Activated T-cell treated with anti-CD3 and anti-CD28 coated beads for 24 hours (primary cell): ENCODE measurements at regions not wholly inside any gene's neighbourhood (a gene's known extent, or its start where the extent isn't known, plus 50 kb on each side); places are given as distances from the start of the nearest gene placed in this dataset.

ENCODE experiments used
- DNase-seq: peaks from one replicate; pipeline ENCODE4 v3.0.0-alpha.2; 2020; ENCODE audit warnings: low read depth

GRCh38 chr22:47248925-47249324, 486.5 kb downstream of the TBC1D22A start:
- DNase-seq: no peak

DNA sequence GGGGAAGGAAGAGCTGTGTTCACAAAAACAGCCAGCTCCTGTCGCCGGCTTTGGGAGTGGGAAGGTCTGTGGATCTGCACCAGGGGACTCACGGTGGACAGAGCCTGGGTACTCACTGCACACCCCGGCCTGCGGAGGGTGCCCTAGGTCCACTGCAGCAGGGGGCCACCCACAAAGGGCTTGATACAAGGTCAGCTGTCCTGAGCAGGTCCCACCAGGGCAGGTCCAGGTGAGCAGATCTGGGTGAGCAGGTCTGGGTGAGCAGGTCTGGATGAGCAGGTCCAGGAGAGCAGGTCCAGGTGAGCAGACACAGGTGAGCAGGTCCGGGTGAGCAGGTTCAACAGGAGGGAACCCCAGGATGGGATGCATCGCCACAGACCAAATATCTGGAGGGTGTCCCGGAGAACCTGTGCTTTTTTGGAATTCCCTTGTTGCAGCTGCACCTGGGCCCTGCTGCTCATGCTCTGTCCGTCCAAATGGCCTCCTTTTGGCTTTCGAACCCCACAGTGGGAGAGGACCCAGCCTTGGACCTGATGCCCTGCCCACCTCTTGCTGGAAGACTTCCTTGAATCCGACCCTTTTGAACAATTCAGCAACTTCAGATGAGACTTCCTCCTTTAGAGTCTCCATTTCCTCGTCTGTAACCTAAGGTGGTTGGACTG, 485.3 kb downstream of the TBC1D22A start:
- DNase-seq: no peak

DNA sequence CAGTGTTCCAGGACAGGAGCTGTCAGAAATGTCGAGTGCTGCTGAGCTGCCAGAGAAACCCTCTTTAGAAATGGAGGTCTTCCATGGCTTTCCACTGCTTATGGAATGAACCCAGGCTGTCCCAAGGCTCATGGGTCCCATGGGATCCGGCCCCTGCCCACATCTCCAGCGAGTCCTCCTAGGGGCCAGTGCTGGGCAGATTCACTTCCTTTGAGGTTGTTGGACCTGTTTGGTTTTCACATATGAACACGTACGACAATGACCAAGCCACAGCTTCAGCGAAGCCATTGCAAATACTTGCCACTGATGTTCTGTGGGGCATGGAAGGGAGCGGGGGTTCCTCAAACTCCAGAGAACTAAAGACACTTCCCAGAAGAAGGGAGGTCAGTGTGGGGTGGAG, 483.3 kb downstream of the TBC1D22A start:
- DNase-seq: no peak

- no peak for DNase-seq
These were observed 482.8 kb downstream of the TBC1D22A start for GRCh38 chr22:47245286-47245685.

GRCh38 chr22:47240116-47240515, 477.7 kb downstream of the TBC1D22A start:
- DNase-seq: no peak

GRCh38 chr22:47239474-47239860, 477.0 kb downstream of the TBC1D22A start:
- DNase-seq: no peak

DNA sequence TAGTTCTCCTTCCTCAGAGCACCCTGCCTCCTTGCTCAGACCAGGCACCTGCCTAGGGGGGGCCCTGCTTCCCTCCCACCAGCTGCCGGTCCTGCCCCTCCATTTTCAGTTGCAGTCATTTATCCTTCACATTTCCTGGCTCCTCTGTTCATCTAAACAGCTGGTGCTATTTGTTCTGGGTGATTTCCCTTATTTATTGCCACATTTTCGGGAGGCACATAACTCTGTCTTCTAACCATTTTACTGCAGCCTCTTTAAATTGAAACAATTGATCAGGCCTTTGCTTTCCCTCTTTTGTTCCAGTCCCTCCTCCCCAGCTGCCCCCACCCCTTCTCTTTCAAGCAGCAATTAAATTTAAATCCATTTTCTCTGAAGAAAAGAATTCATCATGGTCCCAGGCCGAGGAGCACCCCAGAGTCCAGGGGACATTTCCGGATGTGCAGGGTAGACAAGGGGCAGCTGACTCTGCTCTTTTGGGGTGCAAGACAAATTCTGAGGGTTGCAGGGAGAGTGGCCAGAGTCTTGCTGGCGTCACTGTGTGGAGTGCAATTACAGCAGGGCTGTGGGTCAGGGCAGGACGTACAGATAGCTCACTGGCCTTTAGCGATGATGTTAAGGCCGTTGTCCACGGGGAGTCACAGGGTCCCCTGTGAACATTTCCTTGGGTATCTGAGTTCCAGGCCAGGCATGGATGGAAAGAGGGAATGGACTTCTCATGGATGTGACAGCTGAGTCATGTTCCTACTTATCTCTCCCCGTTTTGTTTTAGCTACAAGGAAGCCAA, 476.4 kb downstream of the TBC1D22A start:
- no peak for DNase-seq

DNA sequence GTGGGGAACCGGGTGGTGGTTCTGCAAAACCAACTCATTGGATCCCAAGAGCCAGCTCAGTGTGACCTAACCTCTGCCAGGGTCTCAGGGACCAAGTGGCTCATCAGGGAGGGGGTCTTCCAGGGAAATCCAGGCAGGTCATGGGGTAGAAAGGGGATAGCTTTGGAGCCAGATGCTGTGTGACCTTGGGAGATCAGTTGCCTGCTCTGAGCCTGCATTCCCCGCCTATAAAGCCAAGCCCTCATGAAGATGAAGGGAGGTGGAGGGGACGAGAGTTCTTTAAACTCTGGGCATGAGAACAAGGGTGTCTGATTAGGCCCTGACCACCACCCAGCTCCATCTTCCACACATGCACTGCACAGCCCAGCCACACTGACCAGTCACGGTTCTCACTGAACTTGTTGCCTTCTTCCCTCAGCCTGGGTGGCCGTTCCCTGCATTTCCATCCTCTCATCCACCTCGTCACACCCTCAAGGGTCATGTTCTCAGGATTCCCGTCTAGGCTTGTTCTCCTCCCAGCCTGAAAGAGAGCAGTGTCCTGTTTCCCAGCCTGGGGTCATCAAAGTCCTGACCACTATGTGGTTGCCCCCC, 475.5 kb downstream of the TBC1D22A start:
- no peak for DNase-seq

DNA sequence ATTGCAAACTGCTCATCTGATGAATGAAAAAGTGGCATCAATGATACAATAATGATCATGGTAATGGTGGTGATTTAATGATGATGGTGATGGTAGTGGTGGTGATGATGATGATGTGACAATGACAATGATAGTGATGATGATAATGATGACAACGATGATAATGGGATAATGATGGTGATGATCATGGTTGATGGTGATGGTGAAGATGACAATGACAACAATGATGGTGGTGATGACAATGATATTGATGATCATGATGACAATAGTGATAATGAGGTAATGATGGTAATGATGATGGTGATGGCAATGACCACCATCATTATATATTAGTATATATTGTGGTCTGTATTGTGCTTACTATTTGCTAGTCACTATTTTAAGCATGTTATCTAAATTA, 474.3 kb downstream of the TBC1D22A start:
- no peak for DNase-seq

- no peak for DNase-seq
These were observed 473.7 kb downstream of the TBC1D22A start for GRCh38 chr22:47236161-47236560.

DNA sequence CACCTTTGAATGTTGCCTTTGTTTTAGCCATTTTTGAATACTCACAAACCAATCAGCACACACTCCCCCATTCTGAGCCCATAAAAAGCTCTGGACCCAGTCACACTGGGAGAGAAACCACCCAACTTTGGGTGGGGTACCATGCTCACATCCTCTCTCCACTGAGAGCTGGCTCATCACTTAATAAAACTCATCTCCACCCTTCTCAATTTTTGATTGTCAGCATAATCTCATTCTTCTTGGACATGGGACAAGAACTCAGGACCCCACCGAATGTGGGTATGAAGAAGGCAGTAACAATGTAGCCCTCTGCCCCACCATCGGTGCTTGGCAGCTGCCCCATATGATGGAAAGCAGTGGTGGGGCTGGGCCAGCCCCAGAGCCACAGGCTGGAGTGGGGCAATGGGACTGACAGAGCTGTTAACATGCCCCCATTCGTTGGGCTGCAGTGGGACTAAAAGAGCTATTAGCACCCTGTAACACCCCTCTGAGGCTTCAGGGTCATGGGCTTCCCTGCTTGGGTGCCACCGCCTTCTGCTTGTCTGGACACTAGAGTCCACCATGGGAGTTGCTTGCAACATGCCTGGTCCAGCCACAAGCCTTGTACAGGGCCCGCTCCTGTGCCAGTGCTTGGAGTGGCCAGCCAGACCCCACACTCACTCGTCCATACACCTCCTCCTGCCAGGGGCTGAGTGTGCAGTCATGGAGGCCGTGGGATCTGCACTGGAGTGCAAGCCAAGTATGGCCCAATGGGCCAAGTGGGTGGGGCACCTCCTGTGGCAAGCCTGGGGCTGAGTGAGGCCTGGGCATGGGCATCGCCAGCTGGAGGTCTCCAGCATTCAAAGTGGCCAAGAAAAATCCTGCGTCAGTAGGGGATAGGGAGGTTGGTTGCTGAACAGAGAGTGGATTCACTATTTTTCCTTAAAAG, 471.1 kb downstream of the TBC1D22A start:
- DNase-seq: no peak

GRCh38 chr22:47232753-47233152, 470.3 kb downstream of the TBC1D22A start:
- DNase-seq: no peak

DNA sequence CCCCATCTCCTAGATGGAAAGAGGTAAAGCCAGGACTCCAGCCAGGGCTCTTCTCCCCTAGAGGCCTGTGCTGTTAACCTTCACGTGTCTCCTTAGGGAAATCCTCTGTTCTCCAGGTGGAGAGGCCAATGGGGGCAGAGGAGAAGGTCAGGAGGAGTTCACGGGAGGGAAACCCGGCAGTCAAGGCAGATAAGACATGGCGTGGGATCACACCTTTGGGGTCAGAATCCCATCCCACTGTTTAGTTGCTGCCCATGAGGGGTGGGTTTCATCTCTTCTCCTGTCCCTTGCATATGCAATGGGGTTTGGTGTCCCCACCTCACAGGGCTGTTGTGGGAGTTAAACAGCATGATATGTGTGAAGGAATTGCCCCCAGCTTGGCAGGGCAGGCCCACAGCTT, 469.7 kb downstream of the TBC1D22A start:
- no peak for DNase-seq

- DNase-seq: no peak
These were observed 469.3 kb downstream of the TBC1D22A start for GRCh38 chr22:47231759-47232158.

DNA sequence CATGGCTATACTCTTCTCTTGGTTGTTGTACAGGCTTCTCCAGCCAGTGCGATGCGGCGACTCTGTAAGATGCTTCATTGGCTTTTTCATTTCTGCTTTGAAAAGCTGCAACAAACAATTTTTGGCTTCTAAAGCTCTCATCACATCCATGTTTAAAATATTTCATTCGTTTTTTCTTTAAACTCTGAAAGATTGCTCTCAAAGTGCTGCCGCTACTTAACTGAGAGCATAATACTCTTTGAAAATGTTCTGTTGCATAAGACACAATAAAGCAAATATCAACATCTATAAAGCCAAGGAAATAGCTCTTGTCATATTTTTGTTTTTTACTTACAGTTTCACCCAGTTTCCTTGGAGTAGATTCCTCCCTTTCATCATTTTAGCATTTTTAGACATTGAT, 468.3 kb downstream of the TBC1D22A start:
- no peak for DNase-seq

GRCh38 chr22:47230251-47230650, 467.8 kb downstream of the TBC1D22A start:
- DNase-seq: no peak

DNA sequence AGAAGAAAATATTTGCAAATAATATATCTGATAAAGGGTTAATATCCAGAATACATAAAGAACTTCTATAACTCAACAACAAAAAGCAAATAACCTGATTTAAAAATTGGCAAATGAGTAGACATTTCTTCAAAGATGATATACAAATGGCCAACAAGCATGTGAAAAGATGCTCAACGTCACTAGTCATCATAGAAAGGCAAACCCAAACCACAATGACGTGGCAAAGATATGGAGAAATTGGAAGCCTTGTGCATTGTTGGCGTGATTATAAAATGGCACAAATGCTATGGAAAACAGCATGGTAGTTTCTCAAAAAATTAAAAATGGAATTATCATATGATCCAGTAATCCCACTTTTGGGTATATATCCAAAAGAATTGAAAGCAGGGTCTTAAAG, 466.3 kb downstream of the TBC1D22A start:
- DNase-seq: no peak

DNA sequence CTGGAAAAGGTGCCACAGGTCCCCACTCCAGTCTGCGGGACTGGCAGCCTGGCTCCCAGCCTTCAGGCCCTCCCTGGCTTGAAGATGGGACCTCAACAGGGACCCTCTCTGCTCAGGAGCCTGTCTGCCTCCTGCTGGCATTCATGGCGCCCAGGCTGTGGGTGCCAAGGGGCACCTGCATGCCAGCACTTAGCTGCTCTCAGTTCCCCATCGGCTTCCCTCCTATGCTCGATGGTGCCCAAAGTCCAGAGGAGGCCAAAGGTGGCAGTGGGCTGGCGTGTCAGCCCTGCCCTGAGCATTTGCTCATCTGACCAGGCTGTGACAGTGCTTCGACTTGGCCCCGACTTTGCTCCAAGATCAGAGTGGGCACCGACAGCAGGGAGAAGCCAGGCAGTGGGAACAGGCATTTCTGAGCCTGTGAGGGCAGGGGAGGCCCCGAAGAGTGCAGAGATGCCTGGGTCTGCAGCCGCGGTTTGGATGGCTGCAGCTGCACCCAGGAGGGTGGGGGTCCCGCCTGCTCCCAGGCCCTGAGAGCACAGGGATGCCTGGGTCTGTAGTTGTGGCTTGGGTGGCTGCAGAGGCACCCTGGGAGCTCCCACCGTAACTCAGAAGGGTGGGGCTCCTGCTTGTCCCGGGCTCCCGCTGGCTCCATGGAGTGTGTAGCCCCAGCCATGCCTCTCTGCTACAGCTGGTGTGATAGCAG, 463.6 kb downstream of the TBC1D22A start:
- no peak for DNase-seq

GRCh38 chr22:47225080-47225930, 462.9 kb downstream of the TBC1D22A start:
- no peak for DNase-seq
